SH-SY5Y (cell line): ENCODE measurements at regions not wholly inside any gene's neighbourhood (a gene's known extent, or its start where the extent isn't known, plus 50 kb on each side); places are given as distances from the start of the nearest gene placed in this dataset.

ENCODE experiments used
- GATA2 ChIP-seq: IDR thresholded peaks from 2 replicates; pipeline ENCODE4 v1.6.1; 2011; ENCODE audit warnings: mild to moderate bottlenecking, low read depth, low read length
- GATA3 ChIP-seq: IDR thresholded peaks from 2 replicates; pipeline ENCODE4 v1.6.1; 2011; ENCODE audit warnings: low read depth, mild to moderate bottlenecking, low read length, moderate library complexity

GRCh38 chr12:94079566-94080340 is 68.6 kb upstream of the PLXNC1 start:
- TF ChIP-seq GATA2, result no peak
- no peak for TF ChIP-seq GATA3

GRCh38 chr12:94080341-94081009 is 67.9 kb upstream of the PLXNC1 start:
- no peak for TF ChIP-seq GATA3
- TF ChIP-seq GATA2, result no peak

GRCh38 chr12:94082690-94083089 is 65.7 kb upstream of the PLXNC1 start:
- TF ChIP-seq GATA3 (no peak), GATA2 (no peak)

GRCh38 chr12:94089891-94090290 is 58.5 kb upstream of the PLXNC1 start:
- no peak for TF ChIP-seq GATA2
- no peak for TF ChIP-seq GATA3

- TF ChIP-seq GATA3, result no peak
- no peak for TF ChIP-seq GATA2
These were observed 56.8 kb upstream of the PLXNC1 start for GRCh38 chr12:94091624-94092023.

- no peak for TF ChIP-seq GATA3
- no peak for TF ChIP-seq GATA2
These were observed 55.7 kb upstream of the PLXNC1 start for GRCh38 chr12:94092516-94093241.

GRCh38 chr12:94094700-94095099 is 53.7 kb upstream of the PLXNC1 start:
- TF ChIP-seq GATA3 (no peak), GATA2 (no peak)

- no peak for TF ChIP-seq GATA3
These were observed 52.8 kb upstream of the PLXNC1 start for GRCh38 chr12:94095618-94096017.

- TF ChIP-seq GATA3, result no peak
- TF ChIP-seq GATA2, result no peak
These were observed 49.9 kb upstream of the PLXNC1 start for GRCh38 chr12:94098466-94098865.
